Suprapubic skin (tissue), 4 donors: ENCODE measurements at regions not wholly inside any gene's neighbourhood (a gene's known extent, or its start where the extent isn't known, plus 50 kb on each side); places are given as distances from the start of the nearest gene placed in this dataset.

Experiments
- EP300 ChIP-seq: sonication (generic); formaldehyde crosslinking; IDR thresholded peaks from one replicate; pipeline ENCODE4 v1.6.1; 2017; ENCODE audit warnings: antibody characterized with exemption
- POLR2AphosphoS5 ChIP-seq, 3 donors: sonication (generic); formaldehyde crosslinking; IDR thresholded peaks; one replicate each; pipeline ENCODE4 v1.6.1; 2017; ENCODE audit warnings: antibody characterized with exemption in 3 of 3
- TF ChIP-seq, protein P1 (sequence below), 2 donors: fragments of 200-600 bp in 1 of 2; fragments of 450-650 bp in 1 of 2; sonication (generic) in 1 of 2; IDR thresholded peaks; one replicate each; pipeline ENCODE4 v1.5.1; 2016 to 2019; ENCODE audit warnings: antibody characterized with exemption in 2 of 2, mild to moderate bottlenecking in 1 of 2, moderate library complexity in 1 of 2

DNA sequence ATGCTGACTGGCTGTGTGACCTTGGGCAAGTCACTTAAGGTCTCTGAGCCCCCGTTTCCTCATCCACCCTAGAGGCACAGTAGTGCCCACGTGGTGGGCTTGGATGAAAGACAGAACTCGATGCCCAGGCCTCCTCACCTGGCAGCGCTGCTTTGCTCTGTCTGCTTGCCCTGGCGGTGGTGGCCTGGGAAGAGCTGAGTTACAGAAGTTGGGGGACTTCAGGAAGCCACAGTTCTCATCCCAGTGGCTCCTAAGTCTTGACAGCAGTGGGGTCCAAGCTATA, 171.5 kb upstream of the IER5L start:
- TF ChIP-seq POLR2AphosphoS5 (IDR thresholded peaks at IDR 0.05) (no peak), EP300 (no peak)
- TF ChIP-seq, protein P1, sequence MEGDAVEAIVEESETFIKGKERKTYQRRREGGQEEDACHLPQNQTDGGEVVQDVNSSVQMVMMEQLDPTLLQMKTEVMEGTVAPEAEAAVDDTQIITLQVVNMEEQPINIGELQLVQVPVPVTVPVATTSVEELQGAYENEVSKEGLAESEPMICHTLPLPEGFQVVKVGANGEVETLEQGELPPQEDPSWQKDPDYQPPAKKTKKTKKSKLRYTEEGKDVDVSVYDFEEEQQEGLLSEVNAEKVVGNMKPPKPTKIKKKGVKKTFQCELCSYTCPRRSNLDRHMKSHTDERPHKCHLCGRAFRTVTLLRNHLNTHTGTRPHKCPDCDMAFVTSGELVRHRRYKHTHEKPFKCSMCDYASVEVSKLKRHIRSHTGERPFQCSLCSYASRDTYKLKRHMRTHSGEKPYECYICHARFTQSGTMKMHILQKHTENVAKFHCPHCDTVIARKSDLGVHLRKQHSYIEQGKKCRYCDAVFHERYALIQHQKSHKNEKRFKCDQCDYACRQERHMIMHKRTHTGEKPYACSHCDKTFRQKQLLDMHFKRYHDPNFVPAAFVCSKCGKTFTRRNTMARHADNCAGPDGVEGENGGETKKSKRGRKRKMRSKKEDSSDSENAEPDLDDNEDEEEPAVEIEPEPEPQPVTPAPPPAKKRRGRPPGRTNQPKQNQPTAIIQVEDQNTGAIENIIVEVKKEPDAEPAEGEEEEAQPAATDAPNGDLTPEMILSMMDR (IDR thresholded peaks at IDR 0.05) = no peak
